Heart left ventricle (tissue), 16 donors: ENCODE measurements at regions not wholly inside any gene's neighbourhood (a gene's known extent, or its start where the extent isn't known, plus 50 kb on each side); places are given as distances from the start of the nearest gene placed in this dataset.
"Not testable (repeated sequence)": the region's sequence is repeated elsewhere in the genome, so short reads cannot be mapped to it uniquely, and the experiment has no call there.

Experiments used
- ATAC-seq, 4 donors: fragments of 200-7000 bp; cut with Tn5 transposase; one replicate each; pipeline ENCODE4 v1.9.1; 2020 to 2022; ENCODE audit warnings: moderate library complexity in 4 of 4, mild to moderate bottlenecking in 3 of 4, moderate number of reproducible peaks in 1 of 4
- DNase-seq, 5 donors: peaks; one replicate each; pipeline ENCODE4 v3.0.0-alpha.2; 2020
- H3K27ac ChIP-seq, 12 donors: fragments of 200-600 bp; sonication (generic) in 4 of 12; one replicate each; pipeline versions ENCODE4 v1.5.0 to v1.8.0; 2016 to 2022; ENCODE audit warnings: mild to moderate bottlenecking in 2 of 12
- H3K27me3 ChIP-seq, 9 donors: fragments of 200-600 bp; sonication (generic) in 2 of 9; one replicate each; pipeline versions ENCODE4 v1.5.1 to v1.8.0; 2016 to 2022; ENCODE audit warnings: mild to moderate bottlenecking in 3 of 9
- H3K36me3 ChIP-seq, 9 donors: fragments of 200-600 bp; sonication (generic) in 2 of 9; one replicate each; pipeline versions ENCODE4 v1.5.0 to v1.8.0; 2018 to 2022; ENCODE audit warnings: mild to moderate bottlenecking in 2 of 9
- H3K4me1 ChIP-seq, 12 donors: fragments of 200-600 bp; sonication (generic) in 4 of 12; one replicate each; pipeline versions ENCODE4 v1.5.0 to v1.8.0; 2016 to 2022; ENCODE audit warnings: mild to moderate bottlenecking in 3 of 12
- H3K4me3 ChIP-seq, 12 donors: fragments of 200-600 bp; sonication (generic) in 4 of 12; one replicate each; pipeline versions ENCODE4 v1.5.0 to v1.8.0; 2017 to 2022; ENCODE audit warnings: mild to moderate bottlenecking in 9 of 12, moderate library complexity in 4 of 12
- H3K9me3 ChIP-seq, 12 donors: fragments of 200-600 bp; sonication (generic) in 4 of 12; one replicate each; pipeline versions ENCODE4 v1.5.0 to v1.8.0; 2016 to 2022; ENCODE audit warnings: mild to moderate bottlenecking in 1 of 12
- CTCF ChIP-seq, 12 donors: fragments of 200-600 bp; sonication (generic) in 4 of 12; IDR thresholded peaks; one replicate each; pipeline versions ENCODE4 v1.5.0 to v1.8.0; 2018 to 2022; ENCODE audit warnings: antibody characterized with exemption in 12 of 12, mild to moderate bottlenecking in 5 of 12
- POLR2A ChIP-seq, 2 donors: fragments of 450-650 bp; IDR thresholded peaks; one replicate each; pipeline ENCODE4 v1.6.1; 2017; ENCODE audit warnings: antibody characterized with exemption in 2 of 2, mild to moderate bottlenecking in 2 of 2, moderate library complexity in 2 of 2
- WGBS, 4 donors: extraction: QIAGEN DNeasy Blood & Tissue Kit in 2 of 4; methylation state at CpG; one replicate each; pipeline versions ENCODE4 v1.1.5 to v1.1.7; 2013 to 2018; 5-methylcytosine and 5-hydroxymethylcytosine counted together
- intact Hi-C, 10 donors: fragments of 100-400 bp; cut with DNase I; formaldehyde crosslinking; loops; one replicate each; pipeline versions ENCODE4 v1.11.1 to v1.14.2; 2022
- donor health status: ischemic (EF 13 %, LVEDD 7.1; RV severe dilation, severe dysfunction).
- donor health status: healthy with polysubstance abuse.
- donor health status: DM: no; HTN: yes; CAD: no.
- donor health status: DM: no; HTN: no; CAD: no.
- donor health status: ischemic (EF 25% LVEDD 6.9; RV normal size, moderate dysfunction).
- donor health status: ischemic (EF 25% LVEDD 5.7; RV mildly dilated, moderate dysfunction).
- donor health status: healthy.
- donor health status: DM: yes; HTN: yes; CAD: no.
- donor health status: ischemic (EF 35%, LVEDD 5.7; RV mildly dilated, moderate dysfunction).
- donor health status: nonischemic (EF 11% LVEDD 7.7; RV severe dilation, severe dysfunction).
- donor health status: DM: yes; HTN: yes; CAD: no.
- donor health status: PGD.
- donor health status: ischemic (EF 29% LVEDD 5.4; RV normal size, mild dysfunction).
- donor health status: nonischemic (EF 23%, LVEDD 6.1; RV moderate dilation, normal function).

- 22 to 43% (median 37%) methylated on average over 2 of the region's 2 CpGs for WGBS, 4 donors
- intact Hi-C loops, result no loop called here
- no peak for TF ChIP-seq CTCF (IDR thresholded peaks at IDR 0.05)
- TF ChIP-seq POLR2A (IDR thresholded peaks at IDR 0.05), result no peak
These were observed 105.7 kb upstream of the RPRM start for GRCh38 chr2:153584244-153584643.

GRCh38 chr2:153588408-153588807 is 109.8 kb upstream of the RPRM start:
- DNase-seq, result no peak
- intact Hi-C loops, result no loop called here
- no peak for TF ChIP-seq POLR2A (IDR thresholded peaks at IDR 0.05)
- TF ChIP-seq CTCF (IDR thresholded peaks at IDR 0.05), result no peak
- Histone ChIP-seq H3K4me1 (no peaks in the 10 kb centered on the region), H3K4me3 (no peak overlapping the region), H3K36me3 (no peaks in the 10 kb centered on the region), H3K9me3 (peaks cover 0 to 41% (median 9%) of the 10 kb centered on the region in 12 donors), H3K27ac (no peak overlapping the region), H3K27me3 (no peaks in the 10 kb centered on the region)
- no peak for ATAC-seq

More at GRCh38 chr2:153584244-153584643, 105.7 kb upstream of the RPRM start:
- peaks cover 0 to 26% (median 6%) of the 10 kb centered on the region in 12 donors for H3K9me3 ChIP-seq
- no peaks in the 10 kb centered on the region for H3K36me3 ChIP-seq
- H3K27me3 ChIP-seq, result no peaks in the 10 kb centered on the region
- H3K4me1 ChIP-seq, result no peaks in the 10 kb centered on the region
- DNase-seq (no peak), ATAC-seq (no peak)
- no peak overlapping the region for H3K27ac ChIP-seq
- no peak overlapping the region for H3K4me3 ChIP-seq

GRCh38 chr2:153589586-153589985 is 111.0 kb upstream of the RPRM start:
- TF ChIP-seq POLR2A (IDR thresholded peaks at IDR 0.05), result no peak
- no peak for TF ChIP-seq CTCF (IDR thresholded peaks at IDR 0.05)
- Histone ChIP-seq H3K4me1 (no peaks in the 10 kb centered on the region), H3K4me3 (no peak overlapping the region), H3K9me3 (peaks cover 0 to 41% (median 9%) of the 10 kb centered on the region in 12 donors), H3K27me3 (no peaks in the 10 kb centered on the region), H3K36me3 (no peaks in the 10 kb centered on the region), H3K27ac (no peak overlapping the region)
- intact Hi-C loops, result no loop called here
- 52 to 84% (median 81%) methylated on average over 3 of the region's 3 CpGs for WGBS, 4 donors
- no peak for DNase-seq
- ATAC-seq, result no peak

GRCh38 chr2:153593086-153593485 is 114.5 kb upstream of the RPRM start:
- H3K27ac ChIP-seq, H3K36me3 ChIP-seq, H3K27me3 ChIP-seq, ATAC-seq, H3K4me3 ChIP-seq, intact Hi-C loops, H3K4me1 ChIP-seq, DNase-seq: not testable (repeated sequence)
- H3K9me3 ChIP-seq, result peaks cover 0 to 23% (median 7%) of the 10 kb centered on the region in 12 donors
- 81 to 83% (median 81%) methylated on average over 5 to 6 of the region's 6 CpGs for WGBS, 4 donors

- intact Hi-C loops, result no loop called here
- ATAC-seq (no peak), DNase-seq (no peak)
- TF ChIP-seq POLR2A (IDR thresholded peaks at IDR 0.05) (no peak), CTCF (IDR thresholded peaks at IDR 0.05) (no peak)
- Histone ChIP-seq H3K36me3 (no peaks in the 10 kb centered on the region), H3K4me1 (no peaks in the 10 kb centered on the region), H3K27ac (no peak overlapping the region), H3K4me3 (no peak overlapping the region), H3K9me3 (peaks cover 0 to 8% (median 0%) of the 10 kb centered on the region in 12 donors), H3K27me3 (no peaks in the 10 kb centered on the region)
These were observed 117.4 kb upstream of the RPRM start for GRCh38 chr2:153595939-153596338.
